ENCODE measurements at regions not wholly inside any gene's neighbourhood (a gene's known extent, or its start where the extent isn't known, plus 50 kb on each side); places are given as distances from the start of the nearest gene placed in this dataset.

- H3K4me3 ChIP-seq (ENCODE audit: low read depth, low read length) = no peak overlapping the region
- TF ChIP-seq CTCF (conservative IDR thresholded peaks at IDR 0.05; ENCODE audit: low read depth, low read length) = no peak
- DNase-seq (ENCODE audit: low read depth) = peak; percentile 15
Measured at GRCh38 chr16:6279286-6279685, 1053.4 kb upstream of the RBFOX1 start.

GRCh38 chr16:6274351-6274750 is 1058.3 kb upstream of the RBFOX1 start:
- H3K4me3 ChIP-seq (ENCODE audit: low read depth, low read length) = no peak overlapping the region
- TF ChIP-seq CTCF (conservative IDR thresholded peaks at IDR 0.05; ENCODE audit: low read depth, low read length) = no peak

GRCh38 chr16:6267682-6268081 is 1065.0 kb upstream of the RBFOX1 start:
- no peak for DNase-seq (ENCODE audit: low read depth)
- no peak overlapping the region for H3K4me3 ChIP-seq (ENCODE audit: low read depth, low read length)
- no peak for TF ChIP-seq CTCF (conservative IDR thresholded peaks at IDR 0.05; ENCODE audit: low read depth, low read length)

More at GRCh38 chr16:6274351-6274750, 1058.3 kb upstream of the RBFOX1 start:
- DNase-seq (ENCODE audit: low read depth) = peak; percentile 43

- DNase-seq (ENCODE audit: low read depth) = no peak
- no peak overlapping the region for H3K4me3 ChIP-seq (ENCODE audit: low read depth, low read length)
- TF ChIP-seq CTCF (conservative IDR thresholded peaks at IDR 0.05; ENCODE audit: low read depth, low read length) = no peak
Measured at GRCh38 chr16:6266703-6267102, 1065.9 kb upstream of the RBFOX1 start.

- no peak overlapping the region for H3K4me3 ChIP-seq (ENCODE audit: low read depth, low read length)
- peak; percentile 3 for DNase-seq (ENCODE audit: low read depth)
- TF ChIP-seq CTCF (conservative IDR thresholded peaks at IDR 0.05; ENCODE audit: low read depth, low read length) = no peak
Measured at GRCh38 chr16:6265968-6266367, 1066.7 kb upstream of the RBFOX1 start.

- H3K4me3 ChIP-seq (ENCODE audit: low read depth, low read length) = no peak overlapping the region
- no peak for TF ChIP-seq CTCF (conservative IDR thresholded peaks at IDR 0.05; ENCODE audit: low read depth, low read length)
Measured at GRCh38 chr16:6258056-6258455, 1074.6 kb upstream of the RBFOX1 start.

GRCh38 chr16:6252541-6252940 is 1080.1 kb upstream of the RBFOX1 start:
- no peak for DNase-seq (ENCODE audit: low read depth)
- no peak overlapping the region for H3K4me3 ChIP-seq (ENCODE audit: low read depth, low read length)
- no peak for TF ChIP-seq CTCF (conservative IDR thresholded peaks at IDR 0.05; ENCODE audit: low read depth, low read length)

More at GRCh38 chr16:6258056-6258455, 1074.6 kb upstream of the RBFOX1 start:
- peak; percentile 5 for DNase-seq (ENCODE audit: low read depth)
